ENCODE measurements at regions not wholly inside any gene's neighbourhood (a gene's known extent, or its start where the extent isn't known, plus 50 kb on each side); places are given as distances from the start of the nearest gene placed in this dataset.

DNA sequence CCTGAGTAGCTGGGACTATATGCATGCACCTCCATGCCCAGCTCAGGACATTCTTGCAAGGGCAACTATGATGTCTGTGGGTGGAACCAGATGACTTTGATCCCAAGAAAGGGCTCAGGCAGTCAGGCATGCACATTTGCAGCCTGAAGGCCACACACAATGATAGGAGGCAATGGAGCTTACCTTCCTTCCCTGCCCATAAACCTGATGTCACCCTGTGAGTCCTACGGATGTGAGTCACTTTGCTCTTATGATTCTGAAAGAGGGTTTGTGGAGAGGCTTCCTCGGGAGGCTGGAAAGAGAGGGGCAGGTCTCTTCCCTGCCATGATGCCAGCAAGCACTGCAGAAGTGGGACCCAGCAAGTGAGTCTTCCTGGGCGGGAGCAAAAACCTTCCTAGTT lies 202.4 kb downstream of the LY86 start:
- TF ChIP-seq, protein P1, sequence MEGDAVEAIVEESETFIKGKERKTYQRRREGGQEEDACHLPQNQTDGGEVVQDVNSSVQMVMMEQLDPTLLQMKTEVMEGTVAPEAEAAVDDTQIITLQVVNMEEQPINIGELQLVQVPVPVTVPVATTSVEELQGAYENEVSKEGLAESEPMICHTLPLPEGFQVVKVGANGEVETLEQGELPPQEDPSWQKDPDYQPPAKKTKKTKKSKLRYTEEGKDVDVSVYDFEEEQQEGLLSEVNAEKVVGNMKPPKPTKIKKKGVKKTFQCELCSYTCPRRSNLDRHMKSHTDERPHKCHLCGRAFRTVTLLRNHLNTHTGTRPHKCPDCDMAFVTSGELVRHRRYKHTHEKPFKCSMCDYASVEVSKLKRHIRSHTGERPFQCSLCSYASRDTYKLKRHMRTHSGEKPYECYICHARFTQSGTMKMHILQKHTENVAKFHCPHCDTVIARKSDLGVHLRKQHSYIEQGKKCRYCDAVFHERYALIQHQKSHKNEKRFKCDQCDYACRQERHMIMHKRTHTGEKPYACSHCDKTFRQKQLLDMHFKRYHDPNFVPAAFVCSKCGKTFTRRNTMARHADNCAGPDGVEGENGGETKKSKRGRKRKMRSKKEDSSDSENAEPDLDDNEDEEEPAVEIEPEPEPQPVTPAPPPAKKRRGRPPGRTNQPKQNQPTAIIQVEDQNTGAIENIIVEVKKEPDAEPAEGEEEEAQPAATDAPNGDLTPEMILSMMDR (IDR thresholded peaks at IDR 0.05): no peak
- TF ChIP-seq POLR2A (IDR thresholded peaks at IDR 0.05): no peak

Data from esophagus squamous epithelium (tissue), 4 donors.